Left renal pelvis (tissue), 4 donors: ENCODE measurements at regions not wholly inside any gene's neighbourhood (a gene's known extent, or its start where the extent isn't known, plus 50 kb on each side); places are given as distances from the start of the nearest gene placed in this dataset.
"Not testable (repeated sequence)": the region's sequence is repeated elsewhere in the genome, so short reads cannot be mapped to it uniquely, and the experiment has no call there.

ENCODE experiments used
- DNase-seq, 4 donors: peaks; one replicate each; pipeline ENCODE4 v3.0.0-alpha.2; 2013; ENCODE audit warnings: low read depth in 4 of 4, low spot score in 3 of 4

GRCh38 chrX:65888150-65888549 is 151.7 kb downstream of the VSIG4 start:
- not testable (repeated sequence) for DNase-seq

GRCh38 chrX:65883556-65883955 is 156.3 kb downstream of the VSIG4 start:
- DNase-seq: no peak

GRCh38 chrX:65879977-65880799 is 159.7 kb downstream of the VSIG4 start:
- DNase-seq: no peak

DNA sequence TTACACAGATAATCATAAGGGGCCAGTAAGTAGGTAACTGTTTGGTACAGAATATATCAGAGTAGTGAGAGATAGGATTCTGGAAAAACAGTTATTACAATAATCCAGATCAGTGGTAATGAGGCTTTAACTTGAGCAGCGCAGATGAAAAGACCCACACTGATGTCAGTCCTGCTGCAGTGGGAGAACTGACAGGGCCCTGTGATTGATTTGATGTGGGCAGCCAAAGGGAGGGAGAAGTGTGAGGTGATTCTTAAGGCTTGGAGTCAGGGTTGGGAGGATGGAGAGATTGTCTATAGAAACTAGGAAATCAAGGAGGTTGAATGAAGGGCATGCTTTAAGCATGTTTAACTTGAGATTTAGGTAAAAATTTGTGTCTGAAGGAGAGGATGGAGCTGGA is 161.4 kb downstream of the VSIG4 start:
- no peak for DNase-seq

DNA sequence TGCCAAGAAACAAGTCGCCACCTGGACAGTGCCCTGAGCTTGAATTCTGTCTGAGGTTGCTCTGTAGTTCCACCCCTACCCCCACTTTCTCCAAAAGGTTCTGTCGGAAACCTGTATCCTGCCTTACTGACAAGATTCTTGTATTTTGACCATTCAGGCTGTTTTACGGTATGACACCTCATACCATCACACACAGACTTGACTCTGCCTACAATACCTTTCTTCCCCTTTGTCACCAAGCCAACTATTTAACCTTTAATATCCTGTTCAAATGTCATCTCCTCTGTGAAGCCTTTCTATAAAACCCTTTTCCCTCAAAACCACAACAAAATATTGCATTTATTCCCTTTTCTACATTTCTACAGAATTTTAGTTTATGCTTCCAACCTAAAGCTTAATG is 161.9 kb downstream of the VSIG4 start:
- no peak for DNase-seq

- DNase-seq: not testable (repeated sequence)
Measured at GRCh38 chrX:65875614-65876013, 164.3 kb downstream of the VSIG4 start.

DNA sequence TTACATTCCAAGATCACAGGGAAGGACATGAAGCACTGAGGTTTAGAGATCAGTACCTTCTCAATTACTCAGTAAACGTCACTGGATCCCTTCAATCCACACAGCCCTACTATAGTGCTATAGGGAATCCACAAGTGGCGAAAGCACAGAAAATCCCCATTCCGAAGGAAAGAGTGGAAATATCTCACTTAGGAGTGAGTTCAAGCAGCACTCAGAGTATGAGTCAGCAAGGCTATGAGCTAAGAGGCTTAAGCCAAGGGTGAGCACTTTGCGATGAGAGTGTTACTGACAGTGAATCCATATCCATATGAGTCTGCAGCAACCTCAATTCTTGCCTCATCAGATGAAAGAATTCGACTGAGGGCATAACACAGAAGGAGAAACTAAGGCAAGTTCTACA is 165.1 kb downstream of the VSIG4 start:
- no peak for DNase-seq

GRCh38 chrX:65874110-65874509 is 165.8 kb downstream of the VSIG4 start:
- DNase-seq: no peak

GRCh38 chrX:65873385-65873784 is 166.5 kb downstream of the VSIG4 start:
- DNase-seq: no peak

DNA sequence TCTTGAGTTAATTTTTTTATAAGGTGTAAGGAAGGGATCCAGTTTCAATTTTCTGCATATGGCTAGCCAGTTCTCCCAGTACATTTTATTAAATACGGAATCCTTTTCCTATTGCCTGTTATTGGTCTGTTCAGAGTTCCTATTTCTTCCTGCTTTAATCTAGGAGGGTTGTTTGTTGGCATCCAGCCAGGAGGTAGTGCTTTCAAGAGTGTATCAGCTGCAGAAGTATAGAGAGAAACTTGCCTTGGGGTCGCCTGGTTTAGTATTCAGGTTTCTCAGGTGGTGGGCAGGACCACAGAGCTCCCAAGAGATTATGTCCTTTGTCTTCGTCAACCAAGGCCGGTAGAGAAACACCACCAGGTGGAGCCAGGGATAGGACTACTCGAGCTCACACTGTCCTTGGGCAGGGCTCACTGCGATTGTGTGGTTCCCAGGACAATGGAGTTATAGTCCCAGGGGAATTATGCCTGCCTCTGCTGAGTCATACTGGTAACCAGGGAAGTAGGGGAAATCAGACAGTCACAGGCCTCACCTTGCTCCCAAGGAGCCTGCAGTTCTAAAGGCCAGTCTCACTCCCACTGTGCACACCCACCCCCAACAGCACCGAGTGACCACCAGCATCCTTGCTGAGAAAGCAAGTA is 168.1 kb downstream of the VSIG4 start:
- DNase-seq: no peak

DNA sequence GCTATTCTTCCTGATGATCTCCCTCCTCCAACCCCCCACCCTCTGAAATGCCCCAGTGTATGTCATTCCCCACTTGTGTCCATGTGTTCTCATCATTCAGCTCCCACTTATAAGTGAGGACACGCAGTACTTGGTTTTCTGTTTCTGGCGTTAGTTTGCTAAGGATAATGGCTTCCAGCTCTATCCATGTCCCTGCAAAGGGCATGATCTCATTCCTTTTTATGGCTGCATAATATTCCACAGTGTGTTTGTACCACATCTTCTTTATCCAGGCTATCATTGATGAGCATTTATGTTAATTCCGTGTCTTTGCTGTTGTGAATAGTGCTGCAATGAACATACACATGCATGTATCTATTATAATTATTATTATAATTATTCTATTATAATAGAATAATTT is 169.3 kb downstream of the VSIG4 start:
- DNase-seq: not testable (repeated sequence)

- no peak for DNase-seq
Measured at GRCh38 chrX:65866773-65867172, 173.1 kb downstream of the VSIG4 start.

DNA sequence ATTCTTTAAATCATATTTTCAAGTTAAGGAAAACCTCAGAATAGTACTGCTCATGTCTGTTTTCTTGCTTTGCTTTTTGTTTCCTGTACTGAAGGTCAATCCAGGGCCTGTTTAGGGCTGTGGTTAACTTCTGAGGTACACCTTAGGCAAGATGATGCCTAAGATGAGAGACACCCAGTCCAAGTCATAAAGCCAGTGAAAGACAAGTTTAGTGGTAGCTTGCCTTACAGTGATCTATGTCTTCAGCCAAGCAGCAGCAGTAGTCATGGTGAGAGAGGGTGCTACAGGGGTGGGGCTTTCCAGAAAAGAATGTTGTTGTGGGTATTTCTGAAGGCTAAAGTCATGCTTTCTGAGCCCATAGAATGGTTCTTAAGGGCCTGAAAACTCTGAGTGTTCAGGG is 173.7 kb downstream of the VSIG4 start:
- DNase-seq: no peak

DNA sequence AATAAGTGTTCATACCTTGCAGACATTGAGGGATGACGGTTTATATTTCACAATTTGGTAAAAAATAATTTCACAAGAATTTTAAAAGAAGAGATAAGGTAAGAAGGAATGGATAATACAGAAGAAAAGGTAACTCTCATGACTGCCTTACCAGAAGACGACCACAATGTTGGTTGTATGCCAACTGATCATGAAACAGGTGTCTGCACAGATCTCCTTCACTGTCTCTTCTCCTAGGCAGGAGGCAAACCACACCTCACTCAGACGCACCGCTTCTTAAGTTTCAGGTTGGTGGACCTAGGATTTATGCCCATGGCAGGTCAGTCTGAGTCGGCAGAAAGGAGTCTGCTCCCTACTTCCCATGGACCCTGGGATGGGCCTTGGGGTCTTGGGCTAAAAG is 177.2 kb downstream of the VSIG4 start:
- DNase-seq: no peak

- no peak for DNase-seq
Measured at GRCh38 chrX:65859299-65859698, 180.6 kb downstream of the VSIG4 start.

GRCh38 chrX:65854437-65854836 is 185.4 kb downstream of the VSIG4 start:
- not testable (repeated sequence) for DNase-seq

- not testable (repeated sequence) for DNase-seq
Measured at GRCh38 chrX:65851306-65851705, 183.9 kb downstream of the MSN start.

DNA sequence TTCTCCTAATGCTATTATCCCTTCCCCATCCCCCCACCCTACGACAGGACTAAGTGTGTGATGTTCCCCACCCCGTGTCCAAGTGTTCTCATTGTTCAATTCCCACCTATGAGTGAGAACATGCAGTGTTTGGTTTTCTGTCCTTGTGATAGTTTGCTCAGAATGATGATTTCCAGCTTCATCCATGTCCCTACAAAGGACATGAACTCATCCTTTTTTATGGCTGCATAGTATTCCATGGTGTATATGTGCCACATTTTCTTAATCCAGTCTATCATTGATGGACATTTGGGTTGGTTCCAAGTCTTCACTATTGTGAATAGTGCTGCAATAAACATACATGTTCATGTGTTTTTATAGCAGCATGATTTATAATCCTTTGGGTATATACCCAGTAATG is 183.4 kb downstream of the MSN start:
- not testable (repeated sequence) for DNase-seq

GRCh38 chrX:65846974-65847373 is 179.5 kb downstream of the MSN start:
- DNase-seq: no peak

GRCh38 chrX:65841263-65841662 is 173.8 kb downstream of the MSN start:
- no peak for DNase-seq

DNA sequence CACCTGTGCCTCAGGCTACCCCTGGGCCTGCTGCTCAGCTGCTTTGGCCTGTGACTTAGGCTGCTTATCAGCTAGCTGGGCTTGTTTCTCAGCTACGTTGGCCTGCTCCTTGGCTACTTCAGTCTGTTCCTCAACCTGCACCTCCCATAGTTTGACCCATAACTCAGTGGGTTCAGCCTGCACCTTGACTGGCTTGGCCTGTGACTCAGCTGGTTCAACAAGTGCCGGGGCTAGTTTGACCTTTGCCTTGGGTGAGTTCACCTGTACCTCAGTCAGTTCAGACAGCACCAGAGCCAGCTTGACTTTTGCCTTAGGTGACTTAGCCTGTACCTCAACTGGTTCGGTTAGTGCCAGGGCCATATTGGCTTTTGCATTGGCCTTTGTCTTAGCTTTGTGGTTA is 171.2 kb downstream of the MSN start:
- DNase-seq: no peak

DNA sequence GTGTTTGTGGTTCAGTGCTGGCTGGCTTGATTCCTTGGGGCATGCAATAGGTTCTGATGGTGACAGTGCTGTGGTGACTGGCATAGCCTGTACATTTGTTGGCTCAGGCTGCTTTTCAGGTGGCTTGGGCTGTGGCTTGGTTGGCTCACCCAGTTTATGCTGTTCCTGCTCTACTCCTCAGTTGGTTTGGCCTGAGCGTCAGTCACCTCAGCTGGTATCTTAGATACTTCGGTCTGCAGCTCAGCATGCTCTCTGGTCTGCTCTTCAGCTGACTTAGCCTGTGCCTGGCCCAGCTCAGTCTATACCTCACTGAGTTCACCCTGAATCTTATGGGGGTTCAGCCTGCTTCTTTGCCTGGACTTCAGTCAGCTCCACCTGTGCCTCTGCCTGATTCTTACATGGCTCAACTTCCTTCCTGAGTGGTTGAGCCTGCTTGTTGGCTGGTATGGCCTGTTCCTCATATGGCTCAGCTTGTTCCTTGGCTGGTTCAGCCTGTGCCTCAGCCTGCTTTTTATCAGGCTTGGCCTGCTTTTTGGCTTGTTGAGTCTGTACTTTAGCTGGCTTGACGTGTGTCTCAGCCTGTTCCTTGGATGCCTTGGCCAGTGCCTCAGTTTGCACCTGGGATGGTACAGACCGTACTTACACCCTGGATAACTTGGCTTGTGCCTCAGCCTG is 170.6 kb downstream of the MSN start:
- DNase-seq: no peak
